MM.1S (cell line): ENCODE measurements at regions not wholly inside any gene's neighbourhood (a gene's known extent, or its start where the extent isn't known, plus 50 kb on each side); places are given as distances from the start of the nearest gene placed in this dataset.

Experiments
- DNase-seq: peaks from one replicate; pipeline ENCODE4 v3.0.0-alpha.2; 2015
- H2AFZ ChIP-seq: fragments of 300-600 bp; sonication (generic); 2 replicates; pipeline ENCODE4 v1.6.0; 2016; ENCODE audit warnings: antibody characterized with exemption, low read length
- H3F3A ChIP-seq: fragments of 300-600 bp; sonication (generic); 2 replicates; pipeline ENCODE4 v1.6.1; 2016; ENCODE audit warnings: mild to moderate bottlenecking, antibody characterized with exemption, low read length, moderate library complexity, mixed read lengths; ENCODE audit not compliant: insufficient read depth
- H3K27ac ChIP-seq: fragments of 300-600 bp; sonication (generic); 2 replicates; pipeline ENCODE4 v1.5.1; 2016; ENCODE audit warnings: mild to moderate bottlenecking, low read length
- H3K27me3 ChIP-seq: fragments of 300-600 bp; sonication (generic); replicated peaks from 2 replicates; pipeline ENCODE4 v1.6.0; 2016; ENCODE audit warnings: low read length; ENCODE audit not compliant: insufficient read depth
- H3K36me3 ChIP-seq: fragments of 300-600 bp; sonication (generic); replicated peaks from 2 replicates; pipeline ENCODE4 v1.6.1; 2016; ENCODE audit warnings: mild to moderate bottlenecking, low read length, mixed read lengths; ENCODE audit not compliant: insufficient read depth
- H3K4me1 ChIP-seq: fragments of 300-600 bp; sonication (generic); 2 replicates; pipeline ENCODE4 v1.6.1; 2016; ENCODE audit warnings: low read length, mixed read lengths
- H3K4me2 ChIP-seq: fragments of 300-600 bp; sonication (generic); 2 replicates; pipeline ENCODE4 v1.6.0; 2016; ENCODE audit warnings: low read depth, low read length
- H3K4me3 ChIP-seq: fragments of 300-600 bp; sonication (generic); 2 replicates; pipeline ENCODE4 v1.5.1; 2016; ENCODE audit warnings: low read length, mixed read lengths
- H3K79me2 ChIP-seq: fragments of 300-600 bp; sonication (generic); 2 replicates; pipeline ENCODE4 v1.6.1; 2016; ENCODE audit warnings: mixed run types, low read length, mixed read lengths
- H3K9ac ChIP-seq: fragments of 300-600 bp; sonication (generic); 2 replicates; pipeline ENCODE4 v1.6.1; 2016; ENCODE audit warnings: low read length, mixed read lengths
- H3K9me2 ChIP-seq: fragments of 300-600 bp; sonication (generic); replicated peaks from 2 replicates; pipeline ENCODE4 v1.6.1; 2016; ENCODE audit warnings: mild to moderate bottlenecking, low read length, mixed read lengths; ENCODE audit not compliant: insufficient read depth
- H3K9me3 ChIP-seq: fragments of 300-600 bp; sonication (generic); replicated peaks from 2 replicates; pipeline ENCODE4 v1.6.1; 2016; ENCODE audit warnings: mild to moderate bottlenecking, low read length, mixed read lengths; ENCODE audit not compliant: insufficient read depth
- H4K20me1 ChIP-seq: fragments of 300-600 bp; sonication (generic); 2 replicates; pipeline ENCODE4 v1.6.1; 2016; ENCODE audit warnings: mild to moderate bottlenecking, low read length, moderate library complexity, mixed read lengths; ENCODE audit not compliant: insufficient read depth
- CTCF ChIP-seq: fragments of 300-600 bp; sonication (generic); IDR thresholded peaks from 2 replicates; pipeline ENCODE4 v1.5.1; 2016; ENCODE audit warnings: antibody characterized with exemption, low read length, mixed read lengths
- EZH2 ChIP-seq: fragments of 300-600 bp; sonication (generic); optimal IDR thresholded peaks from 2 replicates; pipeline ENCODE3; 2017; ENCODE audit warnings: low read depth, mild to moderate bottlenecking, antibody characterized with exemption, low read length, mixed read lengths
- EZH2phosphoT487 ChIP-seq: fragments of 300-600 bp; sonication (generic); IDR thresholded peaks from 2 replicates; pipeline ENCODE4 v1.6.1; 2018; ENCODE audit warnings: antibody characterized with exemption, low read length

DNA sequence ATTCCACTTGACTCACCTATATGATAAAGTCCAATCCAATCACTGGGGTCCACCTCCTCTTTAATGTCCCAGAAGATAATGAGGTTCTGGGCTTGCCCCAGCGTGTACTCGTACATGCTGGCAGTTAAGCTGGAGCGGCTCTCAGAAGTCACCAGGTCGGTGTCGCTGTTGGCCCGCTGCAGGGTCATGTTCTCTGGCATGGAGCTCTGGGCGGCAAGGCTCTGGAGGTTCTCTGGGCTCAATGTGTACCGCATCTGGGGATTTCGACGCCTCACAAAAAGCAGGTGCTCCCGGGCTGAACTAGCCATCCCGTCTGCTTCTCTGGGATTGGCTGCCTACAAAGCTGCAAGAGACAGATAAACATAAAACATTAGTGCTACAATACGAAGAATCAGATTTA lies 206.4 kb upstream of the CCDC150 start:
- Histone ChIP-seq H3K9me3 (no peaks in the 10 kb centered on the region), H3K79me2 (no peaks in the 10 kb centered on the region), H3K27me3 (no peaks in the 10 kb centered on the region), H3K9me2 (no peaks in the 10 kb centered on the region), H4K20me1 (no peaks in the 10 kb centered on the region), H3K4me3 (no peak overlapping the region), H3K36me3 (no peaks in the 10 kb centered on the region), H3K27ac (no peak overlapping the region), H2AFZ (no peak overlapping the region), H3F3A (no peaks in the 10 kb centered on the region; the same call in 1 of the 2 replicates), H3K4me1 (0 out of 2 replicates have a peak, but pooled peaks cover 2% of the 10 kb centered on the region), H3K9ac (no peak overlapping the region), H3K4me2 (no peak overlapping the region)
- no peak for DNase-seq
- TF ChIP-seq CTCF (no peak), EZH2phosphoT487 (no peak), EZH2 (no peak)

- no peaks in the 10 kb centered on the region for H3K36me3 ChIP-seq
- H2AFZ ChIP-seq, result no peak overlapping the region
- no peaks in the 10 kb centered on the region for H3K27me3 ChIP-seq
- no peak overlapping the region for H3K4me2 ChIP-seq
- H4K20me1 ChIP-seq, result no peaks in the 10 kb centered on the region
- no peak for TF ChIP-seq EZH2
- TF ChIP-seq EZH2phosphoT487, result no peak
- no peak for TF ChIP-seq CTCF
- no peak overlapping the region for H3K4me3 ChIP-seq
- no peak overlapping the region for H3K9ac ChIP-seq
- H3K79me2 ChIP-seq, result no peaks in the 10 kb centered on the region
- H3K9me3 ChIP-seq, result no peaks in the 10 kb centered on the region
- no peaks in the 10 kb centered on the region for H3F3A ChIP-seq
- no peak overlapping the region for H3K27ac ChIP-seq
- DNase-seq, result no peak
- no peaks in the 10 kb centered on the region for H3K4me1 ChIP-seq
- no peaks in the 10 kb centered on the region for H3K9me2 ChIP-seq
Observed at GRCh38 chr2:196434217-196434616, 205.3 kb upstream of the CCDC150 start.

GRCh38 chr2:196435189-196435588 lies 204.3 kb upstream of the CCDC150 start:
- no peaks in the 10 kb centered on the region for H3K27me3 ChIP-seq
- no peak overlapping the region for H3K4me3 ChIP-seq
- H3K4me2 ChIP-seq, result no peak overlapping the region
- H3K9me2 ChIP-seq, result no peaks in the 10 kb centered on the region
- H3K9ac ChIP-seq, result no peak overlapping the region
- H2AFZ ChIP-seq, result no peak overlapping the region
- DNase-seq, result no peak
- TF ChIP-seq EZH2 (no peak), CTCF (no peak), EZH2phosphoT487 (no peak)
- H3K4me1 ChIP-seq, result no peaks in the 10 kb centered on the region
- no peak overlapping the region for H3K27ac ChIP-seq
- no peaks in the 10 kb centered on the region for H4K20me1 ChIP-seq
- H3K36me3 ChIP-seq, result no peaks in the 10 kb centered on the region
- H3K9me3 ChIP-seq, result no peaks in the 10 kb centered on the region
- H3K79me2 ChIP-seq, result no peaks in the 10 kb centered on the region
- H3F3A ChIP-seq, result no peaks in the 10 kb centered on the region

DNA sequence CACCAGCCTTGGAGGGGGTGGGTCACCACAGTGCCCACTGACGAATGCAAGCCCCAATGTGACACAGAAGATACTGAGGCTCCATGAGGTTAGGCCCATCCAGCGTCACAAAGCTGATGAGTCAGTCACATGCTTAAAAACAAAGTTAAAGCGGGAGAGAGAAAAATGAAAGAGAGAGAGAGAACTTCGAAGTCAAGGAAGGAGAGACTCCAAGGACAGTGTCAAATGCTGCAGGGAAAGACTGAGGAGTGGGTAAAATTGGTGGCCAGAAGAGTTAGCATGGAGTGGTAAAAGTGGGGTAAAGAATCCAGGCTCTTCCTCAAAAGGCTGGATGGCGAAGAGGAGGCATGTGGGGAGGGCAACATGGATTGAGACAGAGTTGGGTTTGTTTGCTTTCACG lies 201.9 kb upstream of the CCDC150 start:
- H3K9me2 ChIP-seq, result no peaks in the 10 kb centered on the region
- TF ChIP-seq EZH2, result no peak
- TF ChIP-seq EZH2phosphoT487, result no peak
- no peak for TF ChIP-seq CTCF
- H3K4me1 ChIP-seq, result no peaks in the 10 kb centered on the region; the same call in 1 of the 2 replicates
- no peaks in the 10 kb centered on the region for H3K9me3 ChIP-seq
- H3K27ac ChIP-seq, result no peak overlapping the region
- H3K9ac ChIP-seq, result no peak overlapping the region
- DNase-seq, result no peak
- H2AFZ ChIP-seq, result no peak overlapping the region
- no peaks in the 10 kb centered on the region for H3F3A ChIP-seq
- no peaks in the 10 kb centered on the region for H4K20me1 ChIP-seq
- no peaks in the 10 kb centered on the region for H3K27me3 ChIP-seq
- H3K79me2 ChIP-seq, result no peaks in the 10 kb centered on the region
- H3K4me2 ChIP-seq, result no peak overlapping the region
- H3K36me3 ChIP-seq, result no peaks in the 10 kb centered on the region
- no peak overlapping the region for H3K4me3 ChIP-seq
